HepG2 (cell line): ENCODE measurements at regions not wholly inside any gene's neighbourhood (a gene's known extent, or its start where the extent isn't known, plus 50 kb on each side); places are given as distances from the start of the nearest gene placed in this dataset.

Experiments used
- CHCHD3 ChIP-seq: sonication (generic); formaldehyde crosslinking; IDR thresholded peaks from 2 replicates; pipeline ENCODE4 v1.8.0; 2022; ENCODE audit warnings: mild to moderate bottlenecking, missing genetic modification reagents, moderate library complexity
- FOXP1 ChIP-seq, 2 experiments: fragments of 450-650 bp in 1 of 2; IDR thresholded peaks; 2 replicates each; pipeline ENCODE4 v1.6.1; 2017 to 2018; ENCODE audit warnings: antibody characterized with exemption in 1 of 2
- GATAD2A ChIP-seq: IDR thresholded peaks from 2 replicates; pipeline ENCODE4 v1.6.1; 2016
- HDAC1 ChIP-seq: sonication (generic); formaldehyde crosslinking; IDR thresholded peaks from 2 replicates; pipeline ENCODE4 v1.5.1; 2020; ENCODE audit warnings: mild to moderate bottlenecking, missing genetic modification reagents
- MTF2 ChIP-seq: sonication (generic); formaldehyde crosslinking; IDR thresholded peaks from 2 replicates; pipeline ENCODE4 v1.5.0; 2020; ENCODE audit warnings: missing genetic modification reagents, borderline replicate concordance
- MZF1 ChIP-seq: sonication (generic); formaldehyde crosslinking; IDR thresholded peaks from 2 replicates; pipeline ENCODE4 v1.8.1; 2023; ENCODE audit warnings: mild to moderate bottlenecking, missing genetic modification reagents, borderline replicate concordance
- ZNF543 ChIP-seq: sonication (generic); formaldehyde crosslinking; IDR thresholded peaks from 2 replicates; pipeline ENCODE4 v1.4.0; 2020; ENCODE audit warnings: mild to moderate bottlenecking, missing genetic modification reagents
- ZNF737 ChIP-seq: sonication (generic); formaldehyde crosslinking; IDR thresholded peaks from 2 replicates; pipeline ENCODE4 v1.5.0; 2020; ENCODE audit warnings: missing genetic modification reagents, mild to moderate bottlenecking, borderline replicate concordance
- ZNF768 ChIP-seq: sonication (generic); formaldehyde crosslinking; IDR thresholded peaks from 2 replicates; pipeline ENCODE4 v1.4.0; 2020; ENCODE audit warnings: missing genetic modification reagents
- ZNF772 ChIP-seq: sonication (generic); formaldehyde crosslinking; IDR thresholded peaks from 2 replicates; pipeline ENCODE4 v1.5.0; 2020; ENCODE audit warnings: mild to moderate bottlenecking, missing genetic modification reagents
- ZNF782 ChIP-seq: sonication (generic); formaldehyde crosslinking; IDR thresholded peaks from 2 replicates; pipeline ENCODE4 v1.4.0; 2020; ENCODE audit warnings: missing genetic modification reagents, mild to moderate bottlenecking, borderline replicate concordance
- ZSCAN22 ChIP-seq: sonication (generic); formaldehyde crosslinking; IDR thresholded peaks from 2 replicates; pipeline ENCODE4 v1.4.0; 2020; ENCODE audit warnings: mild to moderate bottlenecking, missing genetic modification reagents
- TF ChIP-seq, protein P1 (sequence below): sonication (generic); formaldehyde crosslinking; IDR thresholded peaks from 2 replicates; pipeline ENCODE4 v1.9.0; 2021; ENCODE audit warnings: mild to moderate bottlenecking, missing genetic modification reagents
- TF ChIP-seq, protein P2 (sequence below): sonication (generic); formaldehyde crosslinking; IDR thresholded peaks from 2 replicates; pipeline ENCODE4 v1.5.1; 2020; ENCODE audit warnings: missing genetic modification reagents, mild to moderate bottlenecking, borderline replicate concordance
- TF ChIP-seq, protein P3 (sequence below): fragments of 450-650 bp; IDR thresholded peaks from 2 replicates; pipeline ENCODE4 v1.6.1; 2017
- TF ChIP-seq, protein P4 (sequence below): sonication (generic); formaldehyde crosslinking; IDR thresholded peaks from 2 replicates; pipeline ENCODE4 v1.4.0; 2020; ENCODE audit warnings: missing genetic modification reagents

DNA sequence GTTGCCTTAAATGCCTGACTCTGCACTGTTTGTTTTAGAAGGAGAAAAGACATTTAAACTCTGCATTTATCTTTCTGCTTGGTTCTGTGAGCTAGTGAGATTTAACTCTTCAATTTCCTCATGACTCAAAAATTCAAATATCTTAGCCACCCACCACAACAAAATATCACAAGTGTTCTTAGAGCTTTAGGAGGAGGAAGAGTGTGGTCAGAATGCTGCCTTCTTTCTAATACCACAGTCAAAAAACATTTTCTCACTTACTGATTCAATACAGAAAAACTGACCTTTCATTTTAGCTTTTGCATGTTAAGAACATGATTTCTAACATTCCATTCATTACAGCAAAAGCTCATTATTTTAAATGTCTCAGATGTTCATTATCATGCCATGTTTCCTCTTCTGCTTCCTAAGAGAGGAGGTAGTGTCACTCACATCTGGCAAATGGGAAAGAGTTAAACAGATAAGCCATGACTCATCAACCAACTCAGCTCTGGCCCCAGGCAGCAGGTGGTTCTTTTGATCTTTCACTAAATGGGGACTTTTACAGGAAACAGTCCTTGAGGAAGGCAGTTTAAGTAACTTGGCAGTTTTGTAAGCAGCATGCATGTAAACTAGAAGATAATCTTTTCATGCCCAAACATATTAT lies 56.4 kb upstream of the RNU6-8 start (continued):
- TF ChIP-seq, protein P1, sequence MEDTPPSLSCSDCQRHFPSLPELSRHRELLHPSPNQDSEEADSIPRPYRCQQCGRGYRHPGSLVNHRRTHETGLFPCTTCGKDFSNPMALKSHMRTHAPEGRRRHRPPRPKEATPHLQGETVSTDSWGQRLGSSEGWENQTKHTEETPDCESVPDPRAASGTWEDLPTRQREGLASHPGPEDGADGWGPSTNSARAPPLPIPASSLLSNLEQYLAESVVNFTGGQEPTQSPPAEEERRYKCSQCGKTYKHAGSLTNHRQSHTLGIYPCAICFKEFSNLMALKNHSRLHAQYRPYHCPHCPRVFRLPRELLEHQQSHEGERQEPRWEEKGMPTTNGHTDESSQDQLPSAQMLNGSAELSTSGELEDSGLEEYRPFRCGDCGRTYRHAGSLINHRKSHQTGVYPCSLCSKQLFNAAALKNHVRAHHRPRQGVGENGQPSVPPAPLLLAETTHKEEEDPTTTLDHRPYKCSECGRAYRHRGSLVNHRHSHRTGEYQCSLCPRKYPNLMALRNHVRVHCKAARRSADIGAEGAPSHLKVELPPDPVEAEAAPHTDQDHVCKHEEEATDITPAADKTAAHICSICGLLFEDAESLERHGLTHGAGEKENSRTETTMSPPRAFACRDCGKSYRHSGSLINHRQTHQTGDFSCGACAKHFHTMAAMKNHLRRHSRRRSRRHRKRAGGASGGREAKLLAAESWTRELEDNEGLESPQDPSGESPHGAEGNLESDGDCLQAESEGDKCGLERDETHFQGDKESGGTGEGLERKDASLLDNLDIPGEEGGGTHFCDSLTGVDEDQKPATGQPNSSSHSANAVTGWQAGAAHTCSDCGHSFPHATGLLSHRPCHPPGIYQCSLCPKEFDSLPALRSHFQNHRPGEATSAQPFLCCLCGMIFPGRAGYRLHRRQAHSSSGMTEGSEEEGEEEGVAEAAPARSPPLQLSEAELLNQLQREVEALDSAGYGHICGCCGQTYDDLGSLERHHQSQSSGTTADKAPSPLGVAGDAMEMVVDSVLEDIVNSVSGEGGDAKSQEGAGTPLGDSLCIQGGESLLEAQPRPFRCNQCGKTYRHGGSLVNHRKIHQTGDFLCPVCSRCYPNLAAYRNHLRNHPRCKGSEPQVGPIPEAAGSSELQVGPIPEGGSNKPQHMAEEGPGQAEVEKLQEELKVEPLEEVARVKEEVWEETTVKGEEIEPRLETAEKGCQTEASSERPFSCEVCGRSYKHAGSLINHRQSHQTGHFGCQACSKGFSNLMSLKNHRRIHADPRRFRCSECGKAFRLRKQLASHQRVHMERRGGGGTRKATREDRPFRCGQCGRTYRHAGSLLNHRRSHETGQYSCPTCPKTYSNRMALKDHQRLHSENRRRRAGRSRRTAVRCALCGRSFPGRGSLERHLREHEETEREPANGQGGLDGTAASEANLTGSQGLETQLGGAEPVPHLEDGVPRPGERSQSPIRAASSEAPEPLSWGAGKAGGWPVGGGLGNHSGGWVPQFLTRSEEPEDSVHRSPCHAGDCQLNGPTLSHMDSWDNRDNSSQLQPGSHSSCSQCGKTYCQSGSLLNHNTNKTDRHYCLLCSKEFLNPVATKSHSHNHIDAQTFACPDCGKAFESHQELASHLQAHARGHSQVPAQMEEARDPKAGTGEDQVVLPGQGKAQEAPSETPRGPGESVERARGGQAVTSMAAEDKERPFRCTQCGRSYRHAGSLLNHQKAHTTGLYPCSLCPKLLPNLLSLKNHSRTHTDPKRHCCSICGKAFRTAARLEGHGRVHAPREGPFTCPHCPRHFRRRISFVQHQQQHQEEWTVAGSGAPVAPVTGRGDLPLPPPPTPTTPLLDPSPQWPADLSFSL (CRISPR knock-in tag) = no peak
- no peak for TF ChIP-seq ZNF772 (CRISPR knock-in tag)
- no peak for TF ChIP-seq ZSCAN22 (CRISPR knock-in tag)
- TF ChIP-seq HDAC1 = peak; percentile 30; the same call in 1 of the 2 replicates
- no peak for TF ChIP-seq MZF1
- TF ChIP-seq, protein P2, sequence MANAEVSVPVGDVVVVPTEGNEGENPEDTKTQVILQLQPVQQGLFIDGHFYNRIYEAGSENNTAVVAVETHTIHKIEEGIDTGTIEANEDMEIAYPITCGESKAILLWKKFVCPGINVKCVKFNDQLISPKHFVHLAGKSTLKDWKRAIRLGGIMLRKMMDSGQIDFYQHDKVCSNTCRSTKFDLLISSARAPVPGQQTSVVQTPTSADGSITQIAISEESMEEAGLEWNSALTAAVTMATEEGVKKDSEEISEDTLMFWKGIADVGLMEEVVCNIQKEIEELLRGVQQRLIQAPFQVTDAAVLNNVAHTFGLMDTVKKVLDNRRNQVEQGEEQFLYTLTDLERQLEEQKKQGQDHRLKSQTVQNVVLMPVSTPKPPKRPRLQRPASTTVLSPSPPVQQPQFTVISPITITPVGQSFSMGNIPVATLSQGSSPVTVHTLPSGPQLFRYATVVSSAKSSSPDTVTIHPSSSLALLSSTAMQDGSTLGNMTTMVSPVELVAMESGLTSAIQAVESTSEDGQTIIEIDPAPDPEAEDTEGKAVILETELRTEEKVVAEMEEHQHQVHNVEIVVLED = no peak
- TF ChIP-seq MTF2 (CRISPR knock-in tag) = no peak
- no peak for TF ChIP-seq CHCHD3 (CRISPR knock-in tag)
- no peak for TF ChIP-seq ZNF737
- no peak for TF ChIP-seq ZNF768 (CRISPR knock-in tag)
- TF ChIP-seq ZNF543 (CRISPR knock-in tag) = no peak
- peak; percentile 92 for TF ChIP-seq GATAD2A (CRISPR knock-in tag)
- TF ChIP-seq, protein P3, sequence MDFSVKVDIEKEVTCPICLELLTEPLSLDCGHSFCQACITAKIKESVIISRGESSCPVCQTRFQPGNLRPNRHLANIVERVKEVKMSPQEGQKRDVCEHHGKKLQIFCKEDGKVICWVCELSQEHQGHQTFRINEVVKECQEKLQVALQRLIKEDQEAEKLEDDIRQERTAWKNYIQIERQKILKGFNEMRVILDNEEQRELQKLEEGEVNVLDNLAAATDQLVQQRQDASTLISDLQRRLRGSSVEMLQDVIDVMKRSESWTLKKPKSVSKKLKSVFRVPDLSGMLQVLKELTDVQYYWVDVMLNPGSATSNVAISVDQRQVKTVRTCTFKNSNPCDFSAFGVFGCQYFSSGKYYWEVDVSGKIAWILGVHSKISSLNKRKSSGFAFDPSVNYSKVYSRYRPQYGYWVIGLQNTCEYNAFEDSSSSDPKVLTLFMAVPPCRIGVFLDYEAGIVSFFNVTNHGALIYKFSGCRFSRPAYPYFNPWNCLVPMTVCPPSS = no peak
- no peak for TF ChIP-seq FOXP1 (IDR thresholded peaks at IDR 0.05)
- peak; percentile 71 for TF ChIP-seq FOXP1 (CRISPR knock-in tag; IDR thresholded peaks at IDR 0.05)
- no peak for TF ChIP-seq ZNF782 (CRISPR knock-in tag)
- TF ChIP-seq, protein P4, sequence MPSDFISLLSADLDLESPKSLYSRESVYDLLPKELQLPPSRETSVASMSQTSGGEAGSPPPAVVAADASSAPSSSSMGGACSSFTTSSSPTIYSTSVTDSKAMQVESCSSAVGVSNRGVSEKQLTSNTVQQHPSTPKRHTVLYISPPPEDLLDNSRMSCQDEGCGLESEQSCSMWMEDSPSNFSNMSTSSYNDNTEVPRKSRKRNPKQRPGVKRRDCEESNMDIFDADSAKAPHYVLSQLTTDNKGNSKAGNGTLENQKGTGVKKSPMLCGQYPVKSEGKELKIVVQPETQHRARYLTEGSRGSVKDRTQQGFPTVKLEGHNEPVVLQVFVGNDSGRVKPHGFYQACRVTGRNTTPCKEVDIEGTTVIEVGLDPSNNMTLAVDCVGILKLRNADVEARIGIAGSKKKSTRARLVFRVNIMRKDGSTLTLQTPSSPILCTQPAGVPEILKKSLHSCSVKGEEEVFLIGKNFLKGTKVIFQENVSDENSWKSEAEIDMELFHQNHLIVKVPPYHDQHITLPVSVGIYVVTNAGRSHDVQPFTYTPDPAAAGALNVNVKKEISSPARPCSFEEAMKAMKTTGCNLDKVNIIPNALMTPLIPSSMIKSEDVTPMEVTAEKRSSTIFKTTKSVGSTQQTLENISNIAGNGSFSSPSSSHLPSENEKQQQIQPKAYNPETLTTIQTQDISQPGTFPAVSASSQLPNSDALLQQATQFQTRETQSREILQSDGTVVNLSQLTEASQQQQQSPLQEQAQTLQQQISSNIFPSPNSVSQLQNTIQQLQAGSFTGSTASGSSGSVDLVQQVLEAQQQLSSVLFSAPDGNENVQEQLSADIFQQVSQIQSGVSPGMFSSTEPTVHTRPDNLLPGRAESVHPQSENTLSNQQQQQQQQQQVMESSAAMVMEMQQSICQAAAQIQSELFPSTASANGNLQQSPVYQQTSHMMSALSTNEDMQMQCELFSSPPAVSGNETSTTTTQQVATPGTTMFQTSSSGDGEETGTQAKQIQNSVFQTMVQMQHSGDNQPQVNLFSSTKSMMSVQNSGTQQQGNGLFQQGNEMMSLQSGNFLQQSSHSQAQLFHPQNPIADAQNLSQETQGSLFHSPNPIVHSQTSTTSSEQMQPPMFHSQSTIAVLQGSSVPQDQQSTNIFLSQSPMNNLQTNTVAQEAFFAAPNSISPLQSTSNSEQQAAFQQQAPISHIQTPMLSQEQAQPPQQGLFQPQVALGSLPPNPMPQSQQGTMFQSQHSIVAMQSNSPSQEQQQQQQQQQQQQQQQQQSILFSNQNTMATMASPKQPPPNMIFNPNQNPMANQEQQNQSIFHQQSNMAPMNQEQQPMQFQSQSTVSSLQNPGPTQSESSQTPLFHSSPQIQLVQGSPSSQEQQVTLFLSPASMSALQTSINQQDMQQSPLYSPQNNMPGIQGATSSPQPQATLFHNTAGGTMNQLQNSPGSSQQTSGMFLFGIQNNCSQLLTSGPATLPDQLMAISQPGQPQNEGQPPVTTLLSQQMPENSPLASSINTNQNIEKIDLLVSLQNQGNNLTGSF = no peak
